ENCODE measurements at regions not wholly inside any gene's neighbourhood (a gene's known extent, or its start where the extent isn't known, plus 50 kb on each side); places are given as distances from the start of the nearest gene placed in this dataset.

- no peaks in the 10 kb centered on the region for H3K4me1 Mint-ChIP-seq (ENCODE audit: low read depth, unreplicated experiment)
- no TSS peak for BruUV-seq (replicated peaks)
- no peak for DNase-seq
- no peaks in the 10 kb centered on the region for H3K36me3 Mint-ChIP-seq (ENCODE audit: insufficient read depth, unreplicated experiment)
- intact Hi-C loops (cut with micrococcal nuclease; ENCODE audit: unreplicated experiment): no loop called here
- H3K27ac Mint-ChIP-seq (ENCODE audit: unreplicated experiment): no peak overlapping the region
- H3K9me3 Mint-ChIP-seq (ENCODE audit: low read depth, unreplicated experiment): peaks cover 5% of the 10 kb centered on the region
- TF ChIP-seq CTCF (IDR thresholded peaks at IDR 0.05; ENCODE audit: unreplicated experiment): no peak
- H3K4me3 Mint-ChIP-seq (ENCODE audit: low read depth, unreplicated experiment): no peak overlapping the region
- no peaks in the 10 kb centered on the region for H3K27me3 Mint-ChIP-seq (ENCODE audit: unreplicated experiment)
- CTCF ChIA-PET: no interaction called here
These were observed 149.4 kb downstream of the NXPE2 start for GRCh38 chr11:114827736-114828135.

- no peak overlapping the region for H3K27ac Mint-ChIP-seq (ENCODE audit: unreplicated experiment)
- CTCF ChIA-PET: no interaction called here
- no peaks in the 10 kb centered on the region for H3K9me3 Mint-ChIP-seq (ENCODE audit: low read depth, unreplicated experiment)
- no TSS peak for BruUV-seq (replicated peaks)
- H3K4me3 Mint-ChIP-seq (ENCODE audit: low read depth, unreplicated experiment): no peak overlapping the region
- TF ChIP-seq CTCF (IDR thresholded peaks at IDR 0.05; ENCODE audit: unreplicated experiment): no peak
- DNase-seq: no peak
- H3K27me3 Mint-ChIP-seq (ENCODE audit: unreplicated experiment): no peaks in the 10 kb centered on the region
- no peaks in the 10 kb centered on the region for H3K4me1 Mint-ChIP-seq (ENCODE audit: low read depth, unreplicated experiment)
- intact Hi-C loops (cut with micrococcal nuclease; ENCODE audit: unreplicated experiment): no loop called here
- H3K36me3 Mint-ChIP-seq (ENCODE audit: insufficient read depth, unreplicated experiment): no peaks in the 10 kb centered on the region
These were observed 154.3 kb downstream of the NXPE2 start for GRCh38 chr11:114832532-114833125.

- no peak for TF ChIP-seq CTCF (IDR thresholded peaks at IDR 0.05; ENCODE audit: unreplicated experiment)
- H3K36me3 Mint-ChIP-seq (ENCODE audit: insufficient read depth, unreplicated experiment): no peaks in the 10 kb centered on the region
- H3K4me3 Mint-ChIP-seq (ENCODE audit: low read depth, unreplicated experiment): no peak overlapping the region
- CTCF ChIA-PET: no interaction called here
- H3K27me3 Mint-ChIP-seq (ENCODE audit: unreplicated experiment): no peaks in the 10 kb centered on the region
- H3K4me1 Mint-ChIP-seq (ENCODE audit: low read depth, unreplicated experiment): no peaks in the 10 kb centered on the region
- DNase-seq: no peak
- intact Hi-C loops (cut with micrococcal nuclease; ENCODE audit: unreplicated experiment): no loop called here
- H3K27ac Mint-ChIP-seq (ENCODE audit: unreplicated experiment): no peak overlapping the region
- no TSS peak for BruUV-seq (replicated peaks)
- H3K9me3 Mint-ChIP-seq (ENCODE audit: low read depth, unreplicated experiment): peaks cover 5% of the 10 kb centered on the region
These were observed 157.8 kb downstream of the NXPE2 start for GRCh38 chr11:114836161-114836560.

GRCh38 chr11:114844896-114845295 lies 166.6 kb downstream of the NXPE2 start:
- Mint-ChIP-seq H3K4me3 (ENCODE audit: low read depth, unreplicated experiment) (no peak overlapping the region), H3K4me1 (ENCODE audit: low read depth, unreplicated experiment) (no peaks in the 10 kb centered on the region), H3K9me3 (ENCODE audit: low read depth, unreplicated experiment) (no peaks in the 10 kb centered on the region), H3K27me3 (ENCODE audit: unreplicated experiment) (no peaks in the 10 kb centered on the region), H3K36me3 (ENCODE audit: insufficient read depth, unreplicated experiment) (no peaks in the 10 kb centered on the region), H3K27ac (ENCODE audit: unreplicated experiment) (no peak overlapping the region)
- no peak for TF ChIP-seq CTCF (IDR thresholded peaks at IDR 0.05; ENCODE audit: unreplicated experiment)
- CTCF ChIA-PET: no interaction called here
- BruUV-seq (replicated peaks): no TSS peak
- intact Hi-C loops (cut with micrococcal nuclease; ENCODE audit: unreplicated experiment): no loop called here
- DNase-seq: no peak
